ENCODE measurements at regions not wholly inside any gene's neighbourhood (a gene's known extent, or its start where the extent isn't known, plus 50 kb on each side); places are given as distances from the start of the nearest gene placed in this dataset.

GRCh38 chr6:144811140-144811539, 526.0 kb downstream of the UTRN start:
- H3K4me1 ChIP-seq (ENCODE audit: control insufficient read depth in 1 of 2, insufficient read depth in 2 of 2, low read length in 2 of 2), result no peaks in the 10 kb centered on the region
- H3K36me3 ChIP-seq (ENCODE audit: control insufficient read depth in 1 of 2, insufficient read depth in 2 of 2, low read length in 2 of 2), result peaks cover 5 to 8% of the 10 kb centered on the region in 2 donors
- H3K27me3 ChIP-seq (ENCODE audit: low read depth, low read length), result no peaks in the 10 kb centered on the region
- H3K9me3 ChIP-seq (ENCODE audit: control insufficient read depth in 1 of 2, low read length in 2 of 2), result no peaks in the 10 kb centered on the region
- no peak overlapping the region for H3K4me3 ChIP-seq (ENCODE audit: low read depth in 1 of 2, low read length in 2 of 2)
- H3K27ac ChIP-seq (ENCODE audit: low read length), result no peak overlapping the region

DNA sequence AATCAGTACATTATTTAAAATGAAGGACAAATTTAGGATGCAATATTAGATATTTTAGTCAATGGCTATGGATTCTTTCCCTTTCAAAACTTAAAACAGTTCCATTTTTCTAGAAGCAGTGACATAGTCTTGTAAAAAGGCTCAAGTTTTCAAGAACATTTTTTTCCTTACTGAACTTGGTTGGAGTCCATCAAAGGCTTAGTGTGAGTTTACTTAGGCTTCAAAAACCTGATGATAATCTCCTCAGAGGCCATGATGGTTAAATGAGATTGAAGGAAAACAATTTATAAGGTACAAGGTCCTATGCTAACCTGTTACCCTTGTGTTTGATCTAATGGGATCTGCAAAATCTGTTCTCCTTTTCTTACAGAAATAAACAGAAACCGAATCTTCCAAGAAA, 531.8 kb downstream of the UTRN start:
- Histone ChIP-seq H3K36me3 (ENCODE audit: control insufficient read depth in 1 of 2, insufficient read depth in 2 of 2, low read length in 2 of 2) (peaks cover 5 to 8% of the 10 kb centered on the region in 2 donors), H3K27me3 (ENCODE audit: low read depth, low read length) (no peaks in the 10 kb centered on the region), H3K27ac (ENCODE audit: low read length) (no peak overlapping the region), H3K4me3 (ENCODE audit: low read depth in 1 of 2, low read length in 2 of 2) (no peak overlapping the region), H3K9me3 (ENCODE audit: control insufficient read depth in 1 of 2, low read length in 2 of 2) (no peaks in the 10 kb centered on the region), H3K4me1 (ENCODE audit: control insufficient read depth in 1 of 2, insufficient read depth in 2 of 2, low read length in 2 of 2) (no peaks in the 10 kb centered on the region)

DNA sequence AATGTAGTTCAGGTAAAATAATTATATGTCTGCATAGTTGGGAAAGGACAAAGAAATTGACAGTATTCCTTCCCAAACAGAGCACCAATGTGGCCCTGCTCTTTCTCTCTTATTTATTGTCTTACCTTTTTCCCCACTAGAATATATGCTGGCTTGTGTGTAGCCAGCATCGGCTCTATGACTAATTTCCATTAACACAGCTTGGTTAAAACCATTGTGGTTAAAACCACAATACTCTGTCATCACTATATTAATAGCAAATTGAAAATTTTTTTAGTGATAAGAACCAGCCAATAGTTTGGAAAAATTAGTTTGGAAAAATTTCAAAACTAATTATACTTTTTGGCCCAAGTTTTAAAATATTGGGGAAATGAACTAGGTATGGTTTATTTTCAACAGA, 535.1 kb downstream of the UTRN start:
- Histone ChIP-seq H3K36me3 (ENCODE audit: control insufficient read depth in 1 of 2, insufficient read depth in 2 of 2, low read length in 2 of 2) (peaks cover 0 to 5% of the 10 kb centered on the region in 2 donors), H3K4me1 (ENCODE audit: control insufficient read depth in 1 of 2, insufficient read depth in 2 of 2, low read length in 2 of 2) (no peaks in the 10 kb centered on the region), H3K9me3 (ENCODE audit: control insufficient read depth in 1 of 2, low read length in 2 of 2) (no peaks in the 10 kb centered on the region), H3K27me3 (ENCODE audit: low read depth, low read length) (no peaks in the 10 kb centered on the region), H3K27ac (ENCODE audit: low read length) (no peak overlapping the region), H3K4me3 (ENCODE audit: low read depth in 1 of 2, low read length in 2 of 2) (no peak overlapping the region)

DNA sequence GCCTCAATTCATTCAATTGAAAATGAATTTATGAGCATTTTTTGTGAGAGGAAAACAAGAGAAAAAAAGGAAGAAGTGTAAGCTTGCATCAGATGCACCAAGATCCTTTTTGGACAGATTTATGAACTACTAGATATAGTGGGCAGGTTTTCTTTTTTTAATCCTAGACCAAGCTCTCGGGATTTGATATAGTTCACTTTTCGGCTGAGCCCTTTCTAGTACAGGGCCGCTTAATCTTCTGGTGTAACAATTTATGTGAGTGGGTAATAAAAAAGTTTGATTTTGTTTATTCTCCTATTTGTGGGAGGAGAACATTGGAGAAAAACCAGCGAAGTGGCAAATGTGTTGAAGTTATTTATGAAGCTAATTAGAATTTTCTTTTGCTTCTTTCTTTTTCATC, 538.0 kb downstream of the UTRN start:
- Histone ChIP-seq H3K27ac (ENCODE audit: low read length) (no peak overlapping the region), H3K4me3 (ENCODE audit: low read depth in 1 of 2, low read length in 2 of 2) (no peak overlapping the region), H3K27me3 (ENCODE audit: low read depth, low read length) (no peaks in the 10 kb centered on the region), H3K4me1 (ENCODE audit: control insufficient read depth in 1 of 2, insufficient read depth in 2 of 2, low read length in 2 of 2) (no peaks in the 10 kb centered on the region), H3K36me3 (ENCODE audit: control insufficient read depth in 1 of 2, insufficient read depth in 2 of 2, low read length in 2 of 2) (peaks cover 9 to 14% of the 10 kb centered on the region in 2 donors), H3K9me3 (ENCODE audit: control insufficient read depth in 1 of 2, low read length in 2 of 2) (no peaks in the 10 kb centered on the region)

DNA sequence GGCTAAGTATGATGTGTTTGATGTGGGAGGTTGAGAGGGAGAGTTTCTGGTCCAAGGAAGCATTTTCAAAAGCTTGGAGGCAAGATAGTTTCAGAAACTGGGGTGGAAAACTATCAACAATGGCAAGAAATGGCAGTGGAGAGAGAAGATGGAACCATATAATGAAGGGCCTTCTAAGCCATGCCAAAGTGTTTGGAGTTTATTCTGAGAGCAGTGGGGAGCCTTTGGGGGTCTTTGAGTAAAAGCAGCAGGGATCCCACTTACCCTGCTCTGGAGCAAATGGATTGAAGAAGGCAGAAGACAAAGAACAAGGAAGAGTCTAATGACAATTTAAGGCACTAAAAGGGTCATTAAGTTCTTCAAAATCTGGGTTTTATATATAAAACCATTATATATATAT, 538.9 kb downstream of the UTRN start:
- Histone ChIP-seq H3K4me3 (ENCODE audit: low read depth in 1 of 2, low read length in 2 of 2) (no peak overlapping the region), H3K27ac (ENCODE audit: low read length) (no peak overlapping the region), H3K36me3 (ENCODE audit: control insufficient read depth in 1 of 2, insufficient read depth in 2 of 2, low read length in 2 of 2) (peaks cover 13 to 21% of the 10 kb centered on the region in 2 donors), H3K9me3 (ENCODE audit: control insufficient read depth in 1 of 2, low read length in 2 of 2) (no peaks in the 10 kb centered on the region), H3K27me3 (ENCODE audit: low read depth, low read length) (no peaks in the 10 kb centered on the region), H3K4me1 (ENCODE audit: control insufficient read depth in 1 of 2, insufficient read depth in 2 of 2, low read length in 2 of 2) (no peaks in the 10 kb centered on the region)

- Histone ChIP-seq H3K4me1 (ENCODE audit: control insufficient read depth in 1 of 2, insufficient read depth in 2 of 2, low read length in 2 of 2) (no peaks in the 10 kb centered on the region), H3K4me3 (ENCODE audit: low read depth in 1 of 2, low read length in 2 of 2) (no peak overlapping the region), H3K27me3 (ENCODE audit: low read depth, low read length) (no peaks in the 10 kb centered on the region), H3K27ac (ENCODE audit: low read length) (no peak overlapping the region), H3K9me3 (ENCODE audit: control insufficient read depth in 1 of 2, low read length in 2 of 2) (no peaks in the 10 kb centered on the region), H3K36me3 (ENCODE audit: control insufficient read depth in 1 of 2, insufficient read depth in 2 of 2, low read length in 2 of 2) (peaks cover 25 to 42% of the 10 kb centered on the region in 2 donors)
Observed at GRCh38 chr6:144834426-144835038, 549.4 kb downstream of the UTRN start.

DNA sequence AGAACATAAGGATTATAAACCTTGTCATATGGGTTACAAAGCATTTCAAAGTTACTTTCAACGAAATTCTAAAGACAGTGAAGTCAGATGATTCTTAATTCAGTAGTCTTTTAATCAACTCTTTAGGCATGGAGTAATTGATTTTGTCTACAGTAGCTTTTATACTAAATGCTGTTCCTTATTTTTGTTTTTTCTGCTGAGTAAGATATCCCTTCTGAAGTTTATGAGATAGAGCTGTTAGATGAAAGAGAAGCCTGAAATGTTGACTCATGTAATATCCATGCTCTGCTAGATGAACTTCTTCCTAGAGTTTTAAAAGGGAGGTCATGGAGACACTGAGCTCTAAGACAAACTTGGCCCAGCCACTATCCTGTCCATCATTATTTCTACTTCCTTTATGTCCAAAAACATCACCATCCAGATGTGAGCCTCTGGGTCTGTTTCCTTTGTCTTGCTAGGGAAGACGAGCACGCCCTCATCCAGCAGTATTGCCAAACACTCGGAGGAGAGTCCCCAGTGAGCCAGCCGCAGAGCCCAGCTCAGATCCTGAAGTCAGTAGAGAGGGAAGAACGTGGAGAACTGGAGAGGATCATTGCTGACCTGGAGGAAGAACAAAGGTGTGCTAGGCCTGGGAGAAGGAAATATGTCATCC, 550.3 kb downstream of the UTRN start:
- H3K27me3 ChIP-seq (ENCODE audit: low read depth, low read length), result no peaks in the 10 kb centered on the region
- peaks cover 29 to 47% of the 10 kb centered on the region in 2 donors for H3K36me3 ChIP-seq (ENCODE audit: control insufficient read depth in 1 of 2, insufficient read depth in 2 of 2, low read length in 2 of 2)
- no peaks in the 10 kb centered on the region for H3K9me3 ChIP-seq (ENCODE audit: control insufficient read depth in 1 of 2, low read length in 2 of 2)
- H3K4me3 ChIP-seq (ENCODE audit: low read depth in 1 of 2, low read length in 2 of 2), result no peak overlapping the region
- no peaks in the 10 kb centered on the region for H3K4me1 ChIP-seq (ENCODE audit: control insufficient read depth in 1 of 2, insufficient read depth in 2 of 2, low read length in 2 of 2)
- no peak overlapping the region for H3K27ac ChIP-seq (ENCODE audit: low read length)

- Histone ChIP-seq H3K4me3 (ENCODE audit: low read depth in 1 of 2, low read length in 2 of 2) (no peak overlapping the region), H3K27ac (ENCODE audit: low read length) (no peak overlapping the region), H3K4me1 (ENCODE audit: control insufficient read depth in 1 of 2, insufficient read depth in 2 of 2, low read length in 2 of 2) (peaks cover 0 to 6% of the 10 kb centered on the region in 2 donors), H3K27me3 (ENCODE audit: low read depth, low read length) (no peaks in the 10 kb centered on the region), H3K9me3 (ENCODE audit: control insufficient read depth in 1 of 2, low read length in 2 of 2) (no peaks in the 10 kb centered on the region), H3K36me3 (ENCODE audit: control insufficient read depth in 1 of 2, insufficient read depth in 2 of 2, low read length in 2 of 2) (peaks cover 36 to 40% of the 10 kb centered on the region in 2 donors)
Observed at GRCh38 chr6:144840619-144841018, 555.5 kb downstream of the UTRN start.

GRCh38 chr6:144843701-144844100, 558.6 kb downstream of the UTRN start:
- Histone ChIP-seq H3K27me3 (ENCODE audit: low read depth, low read length) (no peaks in the 10 kb centered on the region), H3K4me3 (ENCODE audit: low read depth in 1 of 2, low read length in 2 of 2) (no peak overlapping the region), H3K36me3 (ENCODE audit: control insufficient read depth in 1 of 2, insufficient read depth in 2 of 2, low read length in 2 of 2) (peaks cover 20 to 22% of the 10 kb centered on the region in 2 donors)

DNA sequence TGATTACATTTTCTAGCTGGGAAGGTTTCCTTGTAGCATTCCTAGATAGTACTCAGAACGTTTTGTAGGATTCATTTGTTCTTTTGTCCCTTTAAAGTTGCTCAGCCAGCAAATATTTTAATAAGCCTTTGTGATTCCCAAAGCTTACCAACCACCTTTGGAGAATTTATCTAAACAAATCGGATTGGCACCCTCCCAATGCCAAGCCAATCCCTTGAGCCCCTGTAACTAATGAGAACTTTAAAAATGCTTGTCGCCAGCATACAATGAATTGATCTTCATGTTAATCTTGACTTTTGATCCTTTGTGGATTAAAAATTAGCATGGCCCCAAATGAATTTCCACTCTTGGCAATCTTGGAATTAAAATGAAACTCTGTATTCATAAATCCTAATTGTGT, 559.5 kb downstream of the UTRN start:
- Histone ChIP-seq H3K27ac (ENCODE audit: low read length) (no peak overlapping the region), H3K4me1 (ENCODE audit: control insufficient read depth in 1 of 2, insufficient read depth in 2 of 2, low read length in 2 of 2) (peaks cover 0 to 6% of the 10 kb centered on the region in 2 donors), H3K36me3 (ENCODE audit: control insufficient read depth in 1 of 2, insufficient read depth in 2 of 2, low read length in 2 of 2) (peaks cover 16 to 19% of the 10 kb centered on the region in 2 donors), H3K4me3 (ENCODE audit: low read depth in 1 of 2, low read length in 2 of 2) (no peak overlapping the region), H3K27me3 (ENCODE audit: low read depth, low read length) (no peaks in the 10 kb centered on the region), H3K9me3 (ENCODE audit: control insufficient read depth in 1 of 2, low read length in 2 of 2) (no peaks in the 10 kb centered on the region)

More at GRCh38 chr6:144843701-144844100, 558.6 kb downstream of the UTRN start:
- H3K27ac ChIP-seq (ENCODE audit: low read length), result no peak overlapping the region
- peaks cover 0 to 6% of the 10 kb centered on the region in 2 donors for H3K4me1 ChIP-seq (ENCODE audit: control insufficient read depth in 1 of 2, insufficient read depth in 2 of 2, low read length in 2 of 2)
- H3K9me3 ChIP-seq (ENCODE audit: control insufficient read depth in 1 of 2, low read length in 2 of 2), result no peaks in the 10 kb centered on the region

DNA sequence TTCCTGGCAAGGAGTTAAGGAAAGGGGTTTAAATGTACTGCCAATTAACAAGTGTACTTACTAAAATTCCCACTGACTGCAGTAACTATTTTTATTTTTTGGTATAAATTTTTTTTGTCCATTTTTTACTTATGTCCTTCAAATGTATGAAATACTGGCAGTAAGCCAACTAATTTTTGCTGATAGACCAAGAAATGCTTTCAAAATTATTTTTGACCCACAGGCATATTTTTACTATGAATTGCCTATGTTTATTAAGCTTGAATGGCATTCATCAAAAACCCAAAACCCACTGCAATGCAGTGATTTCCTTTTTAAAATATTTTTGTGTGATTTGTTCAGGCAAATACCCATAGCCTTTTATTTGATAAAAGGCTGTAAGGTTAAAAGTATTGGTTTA, 560.1 kb downstream of the UTRN start:
- Histone ChIP-seq H3K4me3 (ENCODE audit: low read depth in 1 of 2, low read length in 2 of 2) (no peak overlapping the region), H3K9me3 (ENCODE audit: control insufficient read depth in 1 of 2, low read length in 2 of 2) (no peaks in the 10 kb centered on the region), H3K4me1 (ENCODE audit: control insufficient read depth in 1 of 2, insufficient read depth in 2 of 2, low read length in 2 of 2) (peaks cover 0 to 6% of the 10 kb centered on the region in 2 donors), H3K36me3 (ENCODE audit: control insufficient read depth in 1 of 2, insufficient read depth in 2 of 2, low read length in 2 of 2) (peaks cover 16% of the 10 kb centered on the region in 2 donors), H3K27ac (ENCODE audit: low read length) (no peak overlapping the region), H3K27me3 (ENCODE audit: low read depth, low read length) (no peaks in the 10 kb centered on the region)

- H3K36me3 ChIP-seq (ENCODE audit: control insufficient read depth in 1 of 2, insufficient read depth in 2 of 2, low read length in 2 of 2), result peaks cover 20 to 29% of the 10 kb centered on the region in 2 donors
- no peak overlapping the region for H3K4me3 ChIP-seq (ENCODE audit: low read depth in 1 of 2, low read length in 2 of 2)
Observed at GRCh38 chr6:144847916-144848315, 562.8 kb downstream of the UTRN start.

More at GRCh38 chr6:144847916-144848315, 562.8 kb downstream of the UTRN start:
- Histone ChIP-seq H3K9me3 (ENCODE audit: control insufficient read depth in 1 of 2, low read length in 2 of 2) (no peaks in the 10 kb centered on the region), H3K27me3 (ENCODE audit: low read depth, low read length) (no peaks in the 10 kb centered on the region), H3K4me1 (ENCODE audit: control insufficient read depth in 1 of 2, insufficient read depth in 2 of 2, low read length in 2 of 2) (peaks cover 0 to 6% of the 10 kb centered on the region in 2 donors), H3K27ac (ENCODE audit: low read length) (no peak overlapping the region)

Data from muscle layer of duodenum (tissue), 2 donors.